Mesendoderm (in vitro differentiated cells): ENCODE measurements at regions not wholly inside any gene's neighbourhood (a gene's known extent, or its start where the extent isn't known, plus 50 kb on each side); places are given as distances from the start of the nearest gene placed in this dataset.
A peak's percentile ranks its signal among the peaks of the same experiment; 100 is the strongest.

Experiments used
- DNase-seq: peaks from one replicate; pipeline ENCODE4 v3.0.0; 2013
- H2AK5ac ChIP-seq: 2 replicates; pipeline ENCODE4 v1.6.1; 2013; ENCODE audit warnings: low read length, inconsistent platforms
- H2BK120ac ChIP-seq: 2 replicates; pipeline ENCODE4 v1.6.1; 2013; ENCODE audit warnings: low read depth, mild to moderate bottlenecking, low read length, moderate library complexity, mixed read lengths
- H2BK15ac ChIP-seq: replicated peaks from 2 replicates; pipeline ENCODE4 v1.6.1; 2013; ENCODE audit warnings: low read depth, mild to moderate bottlenecking, moderate library complexity
- H2BK5ac ChIP-seq: 2 replicates; pipeline ENCODE4 v1.6.1; 2013; ENCODE audit warnings: low read length, inconsistent platforms
- H3K18ac ChIP-seq: 2 replicates; pipeline ENCODE4 v1.6.1; 2013; ENCODE audit warnings: mild to moderate bottlenecking, low read length, mixed read lengths
- H3K23ac ChIP-seq: one replicate; pipeline ENCODE4 v1.6.1; 2013; ENCODE audit warnings: low read length
- H3K27ac ChIP-seq: 2 replicates; pipeline ENCODE4 v1.5.1; 2013; ENCODE audit warnings: low read depth, mild to moderate bottlenecking, inconsistent platforms, low read length, moderate library complexity
- H3K27me3 ChIP-seq: 2 replicates; pipeline ENCODE4 v1.6.1; 2013; ENCODE audit warnings: low read length, control low read depth, mild to moderate bottlenecking, inconsistent platforms; ENCODE audit not compliant: insufficient read depth, poor library complexity
- H3K36me3 ChIP-seq: 2 replicates; pipeline ENCODE4 v1.6.1; 2013; ENCODE audit warnings: low read length, inconsistent platforms; ENCODE audit not compliant: control insufficient read depth, insufficient read depth
- H3K4ac ChIP-seq: one replicate; pipeline ENCODE4 v1.6.1; 2013; ENCODE audit warnings: low read depth, mild to moderate bottlenecking, low read length, moderate library complexity
- H3K4me1 ChIP-seq: 2 replicates; pipeline ENCODE4 v1.6.1; 2013; ENCODE audit warnings: low read depth, low read length, inconsistent platforms; ENCODE audit not compliant: control insufficient read depth
- H3K4me2 ChIP-seq: 2 replicates; pipeline ENCODE4 v1.6.1; 2013; ENCODE audit warnings: low read length
- H3K4me3 ChIP-seq: 2 replicates; pipeline ENCODE4 v1.5.1; 2013; ENCODE audit warnings: mild to moderate bottlenecking, low read length
- H3K56ac ChIP-seq: one replicate; pipeline ENCODE4 v1.6.1; 2013; ENCODE audit warnings: low read length
- H3K79me1 ChIP-seq: 2 replicates; pipeline ENCODE4 v1.6.1; 2013; ENCODE audit warnings: low read length, inconsistent platforms
- H3K79me2 ChIP-seq: 2 replicates; pipeline ENCODE4 v1.6.1; 2013; ENCODE audit warnings: mild to moderate bottlenecking, low read length; ENCODE audit not compliant: control insufficient read depth, insufficient read depth
- H3K9ac ChIP-seq: 2 replicates; pipeline ENCODE4 v1.6.1; 2013; ENCODE audit warnings: low read length, inconsistent platforms
- H4K5ac ChIP-seq: one replicate; pipeline ENCODE4 v1.6.1; 2013; ENCODE audit warnings: low read length
- H4K8ac ChIP-seq: one replicate; pipeline ENCODE4 v1.6.1; 2013; ENCODE audit warnings: low read depth, mild to moderate bottlenecking, control low read depth, low read length, moderate library complexity
- WGBS: extraction: QIAGEN DNeasy Blood & Tissue Kit; methylation state at CpG from one replicate; pipeline ENCODE4 v1.1.7; 2013; ENCODE audit warnings: low lambda C conversion rate, missing lambda C conversion rate; ENCODE audit not compliant: insufficient coverage; ENCODE audit errors: extremely low coverage; 5-methylcytosine and 5-hydroxymethylcytosine counted together

GRCh38 chr4:11931266-11931820, 502.6 kb upstream of the HS3ST1 start:
- no peak overlapping the region for H4K8ac ChIP-seq
- no peak overlapping the region for H2BK5ac ChIP-seq
- H3K9ac ChIP-seq: no peak overlapping the region
- no peak overlapping the region for H3K4me3 ChIP-seq
- H3K4me2 ChIP-seq: no peak overlapping the region
- no peak overlapping the region for H3K23ac ChIP-seq
- H2AK5ac ChIP-seq: no peak overlapping the region
- no peak overlapping the region for H3K56ac ChIP-seq
- no peaks in the 10 kb centered on the region for H3K4me1 ChIP-seq
- H3K18ac ChIP-seq: no peak overlapping the region
- no peak overlapping the region for H3K4ac ChIP-seq
- H3K36me3 ChIP-seq: no peaks in the 10 kb centered on the region
- H3K27me3 ChIP-seq: no peaks in the 10 kb centered on the region
- no peaks in the 10 kb centered on the region for H3K79me2 ChIP-seq
- no peak overlapping the region for H2BK15ac ChIP-seq
- no peak for DNase-seq
- no peaks in the 10 kb centered on the region for H3K79me1 ChIP-seq
- no peak overlapping the region for H4K5ac ChIP-seq
- no CpG with 5 or more reads among the region's 2 CpGs for WGBS
- no peak overlapping the region for H2BK120ac ChIP-seq
- H3K27ac ChIP-seq: no peak overlapping the region

GRCh38 chr4:11929080-11929479, 500.4 kb upstream of the HS3ST1 start:
- DNase-seq: peak; percentile 15
- Histone ChIP-seq H3K79me2 (no peaks in the 10 kb centered on the region), H3K18ac (no peak overlapping the region), H3K4me2 (no peak overlapping the region), H2AK5ac (no peak overlapping the region), H3K23ac (no peak overlapping the region), H2BK120ac (no peak overlapping the region), H3K9ac (no peak overlapping the region), H3K27me3 (no peaks in the 10 kb centered on the region), H3K36me3 (no peaks in the 10 kb centered on the region), H4K8ac (no peak overlapping the region), H2BK5ac (no peak overlapping the region), H3K4me1 (no peaks in the 10 kb centered on the region), H4K5ac (no peak overlapping the region), H3K27ac (no peak overlapping the region), H3K4ac (no peak overlapping the region), H3K79me1 (no peaks in the 10 kb centered on the region), H2BK15ac (no peak overlapping the region), H3K56ac (no peak overlapping the region), H3K4me3 (no peak overlapping the region)
- no CpG with 5 or more reads among the region's 1 CpG for WGBS

DNA sequence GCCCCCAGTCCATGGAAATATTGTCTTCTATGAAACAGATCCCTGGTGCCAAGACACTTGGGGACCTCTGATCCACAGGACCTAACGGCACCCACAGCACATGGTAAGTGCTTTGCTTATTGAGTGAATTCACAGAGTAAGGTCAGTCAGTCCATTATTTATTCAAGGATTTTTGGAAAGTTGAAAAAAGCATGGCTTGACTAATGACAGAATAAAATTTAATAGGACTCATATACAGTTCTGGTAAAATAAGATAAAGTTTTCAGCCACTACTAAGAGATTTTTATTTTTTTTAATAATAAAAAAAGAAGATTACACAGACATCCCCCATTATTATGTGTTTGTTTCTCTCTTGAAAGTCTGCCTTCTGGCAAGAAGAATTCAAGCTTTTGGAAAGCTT, 490.6 kb upstream of the HS3ST1 start:
- Histone ChIP-seq H4K8ac (no peak overlapping the region), H3K4me1 (no peaks in the 10 kb centered on the region), H3K27ac (no peak overlapping the region), H3K4ac (no peak overlapping the region), H3K27me3 (no peaks in the 10 kb centered on the region), H3K79me2 (no peaks in the 10 kb centered on the region), H4K5ac (no peak overlapping the region), H2BK120ac (no peak overlapping the region), H3K79me1 (no peaks in the 10 kb centered on the region), H2AK5ac (no peak overlapping the region), H2BK5ac (no peak overlapping the region), H3K4me2 (no peak overlapping the region), H3K23ac (no peak overlapping the region), H2BK15ac (no peak overlapping the region), H3K56ac (no peak overlapping the region), H3K18ac (no peak overlapping the region), H3K36me3 (no peaks in the 10 kb centered on the region), H3K4me3 (no peak overlapping the region), H3K9ac (no peak overlapping the region)
- DNase-seq: no peak
- WGBS: no CpG with 5 or more reads among the region's 1 CpG

- Histone ChIP-seq H4K5ac (no peak overlapping the region), H3K27me3 (no peaks in the 10 kb centered on the region), H2BK15ac (no peak overlapping the region), H3K56ac (no peak overlapping the region), H3K79me2 (no peaks in the 10 kb centered on the region), H2AK5ac (no peak overlapping the region), H3K27ac (no peak overlapping the region), H3K4me2 (no peak overlapping the region), H3K23ac (no peak overlapping the region), H4K8ac (no peak overlapping the region), H3K9ac (no peak overlapping the region), H2BK120ac (no peak overlapping the region), H3K4me3 (no peak overlapping the region), H3K4ac (no peak overlapping the region), H3K36me3 (no peaks in the 10 kb centered on the region), H3K4me1 (no peaks in the 10 kb centered on the region), H3K79me1 (no peaks in the 10 kb centered on the region), H3K18ac (no peak overlapping the region), H2BK5ac (no peak overlapping the region)
- DNase-seq: peak; percentile 95
- no CpG with 5 or more reads among the region's 1 CpG for WGBS
Observed at GRCh38 chr4:11914406-11914805, 485.7 kb upstream of the HS3ST1 start.

- H4K8ac ChIP-seq: no peak overlapping the region
- H2AK5ac ChIP-seq: no peak overlapping the region
- no peak overlapping the region for H3K4ac ChIP-seq
- H3K36me3 ChIP-seq: no peaks in the 10 kb centered on the region
- H3K9ac ChIP-seq: no peak overlapping the region
- H3K4me3 ChIP-seq: no peak overlapping the region
- H4K5ac ChIP-seq: no peak overlapping the region
- no peak overlapping the region for H2BK5ac ChIP-seq
- no peak overlapping the region for H3K56ac ChIP-seq
- no peak overlapping the region for H3K18ac ChIP-seq
- H2BK15ac ChIP-seq: no peak overlapping the region
- no peak overlapping the region for H3K4me2 ChIP-seq
- no peak overlapping the region for H3K27ac ChIP-seq
- no peaks in the 10 kb centered on the region for H3K79me2 ChIP-seq
- H3K27me3 ChIP-seq: no peaks in the 10 kb centered on the region
- no peak overlapping the region for H3K23ac ChIP-seq
- no peaks in the 10 kb centered on the region for H3K79me1 ChIP-seq
- no peaks in the 10 kb centered on the region for H3K4me1 ChIP-seq
- H2BK120ac ChIP-seq: no peak overlapping the region
- no peak for DNase-seq
Observed at GRCh38 chr4:11912886-11913285, 484.2 kb upstream of the HS3ST1 start.

DNA sequence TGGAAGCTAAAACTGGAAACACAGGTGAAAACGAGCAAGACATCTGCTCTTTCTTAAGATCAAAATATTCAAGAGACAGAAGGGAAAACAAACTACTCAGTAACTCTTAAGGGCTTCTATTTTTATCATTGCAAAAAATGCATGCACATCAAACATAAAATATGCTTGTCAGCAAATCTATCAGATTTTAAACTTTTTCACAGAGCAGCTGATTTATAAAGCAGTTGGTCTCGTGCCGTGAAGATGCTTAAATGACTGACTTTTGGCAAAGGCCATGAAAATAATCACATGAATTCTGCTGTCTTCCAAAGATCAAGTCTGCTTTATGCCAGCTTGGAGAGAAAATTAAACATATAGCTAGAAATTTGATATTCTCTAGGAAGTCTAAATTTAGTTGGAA, 482.1 kb upstream of the HS3ST1 start:
- WGBS: no CpG with 5 or more reads among the region's 3 CpGs

More for the DNA sequence above, 482.1 kb upstream of the HS3ST1 start:
- Histone ChIP-seq H4K5ac (no peak overlapping the region), H3K4ac (no peak overlapping the region), H3K27me3 (no peaks in the 10 kb centered on the region), H3K4me2 (no peak overlapping the region), H3K4me3 (no peak overlapping the region), H2BK15ac (no peak overlapping the region), H4K8ac (no peak overlapping the region), H3K79me2 (no peaks in the 10 kb centered on the region), H3K56ac (no peak overlapping the region), H3K27ac (no peak overlapping the region), H3K79me1 (no peaks in the 10 kb centered on the region), H2AK5ac (no peak overlapping the region), H3K23ac (no peak overlapping the region), H3K36me3 (no peaks in the 10 kb centered on the region), H2BK120ac (no peak overlapping the region), H3K18ac (no peak overlapping the region), H2BK5ac (no peak overlapping the region), H3K9ac (no peak overlapping the region), H3K4me1 (no peaks in the 10 kb centered on the region)
- DNase-seq: no peak
